ENCODE measurements at regions not wholly inside any gene's neighbourhood (a gene's known extent, or its start where the extent isn't known, plus 50 kb on each side); places are given as distances from the start of the nearest gene placed in this dataset.
"Not testable (repeated sequence)": the region's sequence is repeated elsewhere in the genome, so short reads cannot be mapped to it uniquely, and the experiment has no call there.

- DNase-seq (ENCODE audit: low read depth in 3 of 3), result no peak
These were observed 633.7 kb downstream of the MECOM start for GRCh38 chr3:169029674-169030285.

DNA sequence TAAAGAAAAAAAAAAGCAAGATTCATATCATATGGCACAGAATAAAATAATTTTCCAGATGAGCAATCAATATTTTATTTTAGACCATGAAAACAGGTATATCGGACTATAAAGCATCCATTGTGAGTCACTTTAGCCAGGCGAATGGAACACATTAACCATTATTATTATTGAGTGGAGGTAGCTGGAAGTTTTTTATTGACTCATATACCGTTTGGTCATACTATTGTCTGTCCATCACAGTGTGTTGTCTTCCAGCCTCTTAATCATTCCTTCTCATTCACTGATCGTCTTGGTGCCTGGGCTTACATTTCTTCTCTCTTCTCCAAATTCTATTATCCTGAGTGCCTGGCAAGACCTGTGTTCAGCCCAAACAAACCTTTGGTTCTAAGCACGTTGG lies 634.8 kb downstream of the MECOM start:
- no peak for DNase-seq (ENCODE audit: low read depth in 3 of 3)

- no peak for DNase-seq (ENCODE audit: low read depth in 3 of 3)
These were observed 636.8 kb downstream of the MECOM start for GRCh38 chr3:169026543-169027182.

DNA sequence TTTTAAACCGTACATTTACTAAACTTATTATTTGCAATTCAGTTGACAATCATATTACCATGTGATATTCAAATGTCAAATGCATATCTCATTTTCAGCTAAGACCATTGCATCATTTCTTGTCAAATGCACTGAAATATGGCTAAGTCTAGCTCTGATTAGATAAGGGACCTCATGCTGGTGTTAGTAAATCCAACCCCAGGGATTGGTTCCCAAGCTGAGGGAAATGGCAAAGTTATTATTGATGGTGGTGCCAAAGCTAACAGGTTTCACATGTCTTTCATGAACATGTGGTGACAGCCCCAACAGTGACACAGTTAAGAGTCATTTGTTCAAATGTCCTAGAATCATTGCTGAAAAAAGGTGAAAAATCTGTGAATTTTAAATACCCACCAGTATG lies 641.1 kb downstream of the MECOM start:
- no peak for DNase-seq (ENCODE audit: low read depth in 3 of 3)

- no peak for DNase-seq (ENCODE audit: low read depth in 3 of 3)
These were observed 643.1 kb downstream of the MECOM start for GRCh38 chr3:169020371-169020770.

DNA sequence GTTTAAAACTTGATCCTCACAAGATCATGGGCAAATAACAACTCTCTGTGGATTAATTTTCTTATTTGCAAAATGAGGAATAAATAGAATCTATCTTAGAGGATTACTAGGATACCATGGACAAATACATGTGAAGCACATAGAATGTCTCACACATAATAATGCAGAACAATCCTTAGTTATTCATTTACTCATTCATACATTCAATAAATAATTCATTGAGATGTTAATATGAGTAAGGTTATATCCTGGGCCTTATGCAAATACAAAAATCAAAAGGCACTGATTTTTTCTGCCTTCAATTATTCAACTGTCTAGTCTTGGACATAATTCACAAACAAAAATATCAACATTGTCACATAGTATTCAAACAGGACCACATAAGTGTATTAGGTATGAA lies 654.1 kb downstream of the MECOM start:
- DNase-seq (ENCODE audit: low read depth in 3 of 3), result no peak

DNA sequence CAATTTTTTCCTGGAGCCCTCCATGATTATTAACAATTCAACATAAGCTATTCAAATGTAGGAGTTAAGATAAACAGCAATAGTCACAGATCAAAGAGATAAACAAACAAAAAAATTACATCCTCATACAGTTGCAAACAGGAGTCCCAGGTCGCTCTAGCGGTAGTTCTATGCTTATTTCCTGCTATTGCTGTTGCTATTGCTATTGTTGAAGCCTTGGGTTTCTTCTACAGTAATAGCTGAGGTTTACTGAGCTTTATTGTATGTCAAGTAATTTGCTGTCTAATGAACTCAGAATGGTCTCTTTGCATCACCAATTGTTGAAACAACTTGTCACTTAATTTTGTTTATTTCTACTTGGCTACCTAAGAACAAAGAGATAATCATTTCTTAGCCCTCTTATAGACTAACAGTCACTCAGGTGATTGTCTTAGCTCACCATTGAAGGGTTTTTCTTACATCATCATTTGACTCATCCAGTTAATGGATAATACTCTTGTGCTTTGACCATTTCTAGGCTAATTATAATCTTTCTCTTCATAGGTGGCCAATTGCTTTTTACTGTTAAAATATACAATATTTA lies 654.6 kb downstream of the MECOM start:
- DNase-seq (ENCODE audit: low read depth in 3 of 3), result no peak

- DNase-seq (ENCODE audit: low read depth in 3 of 3), result no peak
These were observed 656.4 kb downstream of the MECOM start for GRCh38 chr3:169007145-169007544.

DNA sequence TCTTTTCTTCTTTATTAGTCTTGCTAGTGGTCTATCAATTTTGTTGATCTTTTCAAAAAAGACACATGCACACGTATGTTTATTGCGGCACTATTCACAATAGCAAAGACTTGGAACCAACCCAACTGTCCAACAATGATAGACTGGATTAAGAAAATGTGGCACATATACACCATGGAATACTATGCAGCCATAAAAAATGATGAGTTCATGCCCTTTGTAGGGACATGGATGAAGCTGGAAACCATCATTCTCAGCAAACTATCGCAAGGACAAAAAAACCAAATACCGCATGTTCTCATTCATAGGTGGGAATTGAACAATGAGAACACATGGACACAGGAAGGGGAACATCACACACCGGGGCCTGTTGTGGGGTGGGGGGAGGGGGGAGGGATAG lies 657.1 kb downstream of the MECOM start:
- not testable (repeated sequence) for DNase-seq (ENCODE audit: low read depth in 3 of 3)

DNA sequence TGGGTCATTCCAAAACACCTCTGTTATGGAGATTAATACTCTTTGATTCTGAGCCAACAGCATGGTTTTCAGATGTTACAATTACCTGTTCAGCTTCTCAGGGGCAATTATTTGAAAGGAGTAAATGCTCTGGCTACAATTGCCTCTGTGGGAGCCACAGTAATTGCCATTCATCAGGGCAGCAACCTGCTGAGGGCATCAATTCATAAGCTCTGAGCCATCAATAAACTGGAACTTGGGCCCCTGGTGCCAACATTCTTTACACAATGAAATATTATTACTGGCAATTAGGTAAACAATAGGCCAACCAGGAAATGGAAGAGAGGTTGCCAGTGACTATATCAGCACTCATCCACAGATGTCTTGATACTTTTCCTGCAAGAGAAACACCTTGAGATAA lies 660.8 kb downstream of the MECOM start:
- DNase-seq (ENCODE audit: low read depth in 3 of 3), result no peak

GRCh38 chr3:168998792-168999191 lies 664.7 kb downstream of the MECOM start:
- no peak for DNase-seq (ENCODE audit: low read depth in 3 of 3)

DNA sequence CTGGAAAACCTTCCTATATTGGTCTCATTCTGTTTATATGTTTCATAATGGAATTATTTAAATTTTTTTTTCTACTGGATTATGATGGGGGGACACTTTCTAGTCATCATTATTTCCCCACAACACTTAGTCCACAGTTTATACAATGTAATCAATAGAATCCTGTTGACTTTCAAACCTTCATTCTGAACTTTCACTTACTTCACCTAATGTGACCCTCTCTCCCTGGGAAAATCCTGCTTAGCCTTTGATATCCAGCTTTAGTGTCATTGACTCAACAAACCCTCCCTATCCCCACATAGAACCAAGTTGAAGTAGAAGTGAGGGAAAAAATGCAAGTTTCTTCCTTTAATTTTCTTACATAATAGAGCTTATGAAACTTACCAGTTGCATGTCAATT lies 666.0 kb downstream of the MECOM start:
- no peak for DNase-seq (ENCODE audit: low read depth in 3 of 3)

- no peak for DNase-seq (ENCODE audit: low read depth in 3 of 3)
These were observed 666.9 kb downstream of the MECOM start for GRCh38 chr3:168996622-168997021.

- DNase-seq (ENCODE audit: low read depth in 3 of 3), result no peak
These were observed 668.4 kb downstream of the MECOM start for GRCh38 chr3:168995129-168995528.

- no peak for DNase-seq (ENCODE audit: low read depth in 3 of 3)
These were observed 671.7 kb downstream of the MECOM start for GRCh38 chr3:168991803-168992202.

DNA sequence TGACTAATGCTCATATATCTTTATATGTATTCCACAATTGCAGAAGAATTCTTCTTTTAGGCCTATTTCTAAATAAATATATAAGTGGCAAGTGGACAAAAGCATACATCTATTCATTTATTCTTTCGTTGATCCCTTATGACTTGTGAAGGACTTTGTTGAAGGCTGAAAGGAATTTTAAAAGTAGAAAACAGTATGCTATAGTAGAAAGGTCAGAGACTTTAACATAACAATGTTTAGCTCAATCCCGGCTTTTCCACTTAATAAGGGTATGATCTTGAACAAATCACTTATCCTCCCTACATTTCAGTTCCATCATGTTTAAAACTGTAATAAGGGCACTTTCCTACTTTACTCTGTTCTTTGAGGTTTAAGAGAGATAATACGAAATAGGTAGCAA lies 672.9 kb downstream of the MECOM start:
- no peak for DNase-seq (ENCODE audit: low read depth in 3 of 3)

- DNase-seq (ENCODE audit: low read depth in 3 of 3), result no peak
These were observed 673.4 kb downstream of the MECOM start for GRCh38 chr3:168990134-168990533.

DNA sequence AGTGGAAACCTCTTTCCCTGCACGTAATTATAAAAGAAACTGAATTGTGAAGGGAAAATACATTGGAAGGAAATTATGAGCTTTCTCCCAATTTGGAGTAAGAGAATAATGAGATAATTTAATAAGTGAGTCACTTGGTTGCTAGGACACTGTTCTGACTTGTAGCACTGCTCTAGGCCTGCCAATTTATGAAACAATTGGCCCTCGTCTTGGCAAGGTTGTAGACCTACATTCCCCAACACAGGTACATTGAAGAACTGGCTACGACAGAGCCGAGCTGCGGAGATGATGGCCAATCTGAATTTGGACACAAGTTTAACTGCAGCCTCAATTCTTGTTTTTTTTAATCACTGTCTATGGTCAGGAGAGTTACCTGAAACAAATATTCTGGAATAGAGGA lies 674.1 kb downstream of the MECOM start:
- DNase-seq (ENCODE audit: low read depth in 3 of 3), result no peak

GRCh38 chr3:168988853-168989252 lies 674.7 kb downstream of the MECOM start:
- no peak for DNase-seq (ENCODE audit: low read depth in 3 of 3)

GRCh38 chr3:168984872-168985271 lies 678.6 kb downstream of the MECOM start:
- DNase-seq (ENCODE audit: low read depth in 3 of 3), result no peak

GRCh38 chr3:168983046-168983445 lies 680.5 kb downstream of the MECOM start:
- no peak for DNase-seq (ENCODE audit: low read depth in 3 of 3)

DNA sequence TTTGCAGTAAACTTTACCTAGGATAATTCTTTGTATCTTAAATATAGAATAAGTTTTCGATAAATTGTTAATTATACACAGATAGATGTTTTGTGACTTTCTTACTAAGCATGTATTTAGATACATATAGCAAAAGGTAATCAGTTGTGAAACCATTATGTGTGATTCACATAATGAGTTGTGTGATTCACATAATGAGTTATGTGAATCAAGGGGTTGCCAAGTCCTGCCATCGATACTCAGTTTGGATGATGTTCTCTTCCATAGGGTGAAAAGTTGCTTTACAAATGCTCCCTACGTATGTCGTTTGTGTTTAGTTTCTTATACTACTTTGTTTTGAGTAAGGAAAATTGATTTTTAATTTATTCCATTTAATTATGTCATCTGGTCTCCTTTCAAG lies 682.1 kb downstream of the MECOM start:
- DNase-seq (ENCODE audit: low read depth in 3 of 3), result no peak

- no peak for DNase-seq (ENCODE audit: low read depth in 3 of 3)
These were observed 685.7 kb downstream of the MECOM start for GRCh38 chr3:168977716-168978374.

All from stimulated activated CD4-positive, alpha-beta T cell treated with anti-CD3 and anti-CD28 coated beads, TNF-alpha, amount 100 ng/mL, for 48 hours (primary cell).